DOHH2 (cell line): ENCODE measurements at regions not wholly inside any gene's neighbourhood (a gene's known extent, or its start where the extent isn't known, plus 50 kb on each side); places are given as distances from the start of the nearest gene placed in this dataset.

Source experiments
- H3F3A ChIP-seq: fragments of 200-600 bp; sonication (generic), shearing (Covaris generic); 2 replicates; pipeline ENCODE4 v1.6.0; 2016; ENCODE audit warnings: antibody characterized with exemption, mild to moderate bottlenecking; ENCODE audit not compliant: control insufficient read depth, insufficient read depth
- H3K27ac ChIP-seq: fragments of 200-600 bp; sonication (generic); 2 replicates; pipeline ENCODE4 v1.5.1; 2014; ENCODE audit warnings: low read depth, mild to moderate bottlenecking, low read length, moderate library complexity
- H3K27me3 ChIP-seq: fragments of 200-600 bp; sonication (generic); 2 replicates; pipeline ENCODE4 v1.6.1; 2014; ENCODE audit warnings: mild to moderate bottlenecking, low read length, mixed read lengths; ENCODE audit not compliant: control insufficient read depth
- H3K36me3 ChIP-seq: fragments of 200-600 bp; sonication (generic); 2 replicates; pipeline ENCODE4 v1.6.1; 2014; ENCODE audit warnings: mild to moderate bottlenecking, low read length, moderate library complexity, mixed read lengths; ENCODE audit not compliant: control insufficient read depth
- H3K4me1 ChIP-seq: fragments of 200-600 bp; sonication (generic); 2 replicates; pipeline ENCODE4 v1.6.1; 2014; ENCODE audit warnings: mild to moderate bottlenecking, low read length, mixed read lengths; ENCODE audit not compliant: control insufficient read depth
- H3K4me2 ChIP-seq: fragments of 200-600 bp; sonication (generic); 2 replicates; pipeline ENCODE4 v1.6.0; 2014; ENCODE audit warnings: mild to moderate bottlenecking, low read length, moderate library complexity
- H3K4me3 ChIP-seq: fragments of 200-600 bp; sonication (generic); 2 replicates; pipeline ENCODE4 v1.5.1; 2014; ENCODE audit warnings: mild to moderate bottlenecking, low read length, mixed read lengths
- H3K79me2 ChIP-seq: fragments of 200-600 bp; sonication (generic); 2 replicates; pipeline ENCODE4 v1.6.1; 2014; ENCODE audit warnings: mild to moderate bottlenecking, low read length, mixed read lengths; ENCODE audit not compliant: control insufficient read depth
- H3K9me2 ChIP-seq: fragments of 200-600 bp; sonication (generic); replicated peaks from 2 replicates; pipeline ENCODE4 v1.6.1; 2014; ENCODE audit warnings: mild to moderate bottlenecking, low read length, mixed read lengths; ENCODE audit not compliant: control insufficient read depth
- H3K9me3 ChIP-seq: fragments of 200-600 bp; sonication (generic); 2 replicates; pipeline ENCODE4 v1.6.1; 2014; ENCODE audit warnings: antibody characterized with exemption, low read length, mixed read lengths; ENCODE audit not compliant: control insufficient read depth, insufficient read depth
- H4K20me1 ChIP-seq: fragments of 200-600 bp; sonication (generic); 2 replicates; pipeline ENCODE4 v1.6.0; 2014; ENCODE audit warnings: low read depth, mild to moderate bottlenecking, antibody characterized with exemption, low read length, moderate library complexity; ENCODE audit not compliant: control insufficient read depth, insufficient read depth
- EZH2phosphoT487 ChIP-seq: fragments of 200-600 bp; sonication (generic); IDR thresholded peaks from 2 replicates; pipeline ENCODE4 v1.6.1; 2017; ENCODE audit warnings: borderline replicate concordance, mild to moderate bottlenecking, antibody characterized with exemption, low read length, moderate library complexity, mixed read lengths
- TF ChIP-seq, protein P1 (sequence below): fragments of 200-600 bp; sonication (generic); IDR thresholded peaks from one replicate; pipeline ENCODE4 v1.5.1; 2014; ENCODE audit warnings: antibody characterized with exemption, mild to moderate bottlenecking, low read depth, low read length; ENCODE audit not compliant: poor library complexity, severe bottlenecking

DNA sequence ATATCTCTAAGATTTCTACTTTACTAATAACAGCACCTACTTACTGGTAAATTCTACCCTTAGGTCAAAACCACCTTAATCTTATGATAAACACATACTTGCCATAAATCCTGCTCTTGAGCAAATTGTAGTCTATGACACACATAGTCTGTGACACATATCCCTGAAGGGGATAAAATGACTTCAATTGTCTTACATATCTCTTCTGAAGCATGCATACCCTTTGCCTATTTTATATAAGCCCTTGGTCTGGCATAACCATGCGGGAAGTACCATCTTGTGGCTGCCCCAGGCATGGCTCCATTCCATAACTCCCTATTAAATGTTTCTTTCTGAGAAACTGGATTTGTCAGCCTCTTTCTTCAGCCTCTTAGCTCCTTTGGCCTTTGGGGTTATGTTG lies 248.9 kb downstream of the SLC7A11 start:
- H3K79me2 ChIP-seq, result no peaks in the 10 kb centered on the region
- TF ChIP-seq, protein P1, sequence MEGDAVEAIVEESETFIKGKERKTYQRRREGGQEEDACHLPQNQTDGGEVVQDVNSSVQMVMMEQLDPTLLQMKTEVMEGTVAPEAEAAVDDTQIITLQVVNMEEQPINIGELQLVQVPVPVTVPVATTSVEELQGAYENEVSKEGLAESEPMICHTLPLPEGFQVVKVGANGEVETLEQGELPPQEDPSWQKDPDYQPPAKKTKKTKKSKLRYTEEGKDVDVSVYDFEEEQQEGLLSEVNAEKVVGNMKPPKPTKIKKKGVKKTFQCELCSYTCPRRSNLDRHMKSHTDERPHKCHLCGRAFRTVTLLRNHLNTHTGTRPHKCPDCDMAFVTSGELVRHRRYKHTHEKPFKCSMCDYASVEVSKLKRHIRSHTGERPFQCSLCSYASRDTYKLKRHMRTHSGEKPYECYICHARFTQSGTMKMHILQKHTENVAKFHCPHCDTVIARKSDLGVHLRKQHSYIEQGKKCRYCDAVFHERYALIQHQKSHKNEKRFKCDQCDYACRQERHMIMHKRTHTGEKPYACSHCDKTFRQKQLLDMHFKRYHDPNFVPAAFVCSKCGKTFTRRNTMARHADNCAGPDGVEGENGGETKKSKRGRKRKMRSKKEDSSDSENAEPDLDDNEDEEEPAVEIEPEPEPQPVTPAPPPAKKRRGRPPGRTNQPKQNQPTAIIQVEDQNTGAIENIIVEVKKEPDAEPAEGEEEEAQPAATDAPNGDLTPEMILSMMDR, result no peak
- TF ChIP-seq EZH2phosphoT487, result no peak
- H3K27me3 ChIP-seq, result no peaks in the 10 kb centered on the region
- H4K20me1 ChIP-seq, result no peaks in the 10 kb centered on the region
- H3K9me2 ChIP-seq, result no peaks in the 10 kb centered on the region
- no peak overlapping the region for H3K4me3 ChIP-seq
- no peak overlapping the region for H3K27ac ChIP-seq
- no peaks in the 10 kb centered on the region for H3K4me1 ChIP-seq
- H3K4me2 ChIP-seq, result no peak overlapping the region
- H3K36me3 ChIP-seq, result no peaks in the 10 kb centered on the region
- H3F3A ChIP-seq, result no peaks in the 10 kb centered on the region
- no peaks in the 10 kb centered on the region for H3K9me3 ChIP-seq

DNA sequence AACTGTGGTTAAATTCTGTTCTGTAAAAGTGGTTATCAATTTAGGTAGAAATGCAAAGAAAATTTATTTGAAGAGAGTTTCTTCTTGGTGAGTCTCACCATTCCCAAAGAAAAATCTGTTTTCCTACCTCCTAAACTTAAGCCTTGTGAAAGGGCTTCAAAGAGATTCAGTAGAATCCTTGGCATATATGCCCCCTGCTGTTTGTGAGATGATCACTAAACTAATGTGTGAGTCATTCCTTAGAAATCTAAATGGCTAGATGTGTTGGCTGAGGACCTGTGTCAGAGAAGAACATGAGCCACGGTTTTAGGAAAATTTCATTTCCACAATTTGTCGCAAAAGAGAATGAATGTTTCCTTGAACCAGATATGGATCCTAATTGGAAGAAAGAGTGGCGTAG lies 260.9 kb downstream of the SLC7A11 start:
- Histone ChIP-seq H3F3A (no peaks in the 10 kb centered on the region), H3K36me3 (no peaks in the 10 kb centered on the region), H3K4me1 (no peaks in the 10 kb centered on the region), H4K20me1 (no peaks in the 10 kb centered on the region), H3K79me2 (no peaks in the 10 kb centered on the region), H3K27ac (no peak overlapping the region), H3K4me2 (no peak overlapping the region), H3K27me3 (no peaks in the 10 kb centered on the region), H3K9me2 (no peaks in the 10 kb centered on the region), H3K9me3 (no peaks in the 10 kb centered on the region), H3K4me3 (no peak overlapping the region)
- TF ChIP-seq, protein P1, result no peak
- TF ChIP-seq EZH2phosphoT487, result no peak

DNA sequence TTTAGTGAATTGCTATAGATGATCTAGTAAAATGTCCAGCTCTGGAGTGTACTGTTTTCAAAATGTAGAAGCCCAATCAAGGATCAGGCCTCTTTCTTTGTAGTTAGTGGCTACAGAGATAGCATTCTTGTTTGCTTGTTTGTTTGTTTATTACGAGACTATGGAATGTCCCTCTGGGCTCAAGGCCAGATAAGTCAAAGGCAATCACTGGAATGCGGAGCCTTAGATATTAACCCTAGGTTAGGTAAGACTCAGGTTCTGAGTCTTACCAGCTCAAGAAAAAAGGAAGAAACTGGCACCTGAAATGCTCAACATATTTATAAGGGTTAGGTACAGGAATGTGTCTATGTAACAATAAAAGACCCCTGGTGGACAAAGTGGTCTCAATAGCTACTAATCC lies 261.5 kb downstream of the SLC7A11 start:
- no peak overlapping the region for H3K27ac ChIP-seq
- no peaks in the 10 kb centered on the region for H3K27me3 ChIP-seq
- no peaks in the 10 kb centered on the region for H3K36me3 ChIP-seq
- no peaks in the 10 kb centered on the region for H3F3A ChIP-seq
- H3K4me3 ChIP-seq, result no peak overlapping the region
- H3K4me1 ChIP-seq, result no peaks in the 10 kb centered on the region
- no peaks in the 10 kb centered on the region for H4K20me1 ChIP-seq
- no peaks in the 10 kb centered on the region for H3K9me2 ChIP-seq
- H3K79me2 ChIP-seq, result no peaks in the 10 kb centered on the region
- H3K4me2 ChIP-seq, result no peak overlapping the region
- H3K9me3 ChIP-seq, result no peaks in the 10 kb centered on the region
- no peak for TF ChIP-seq EZH2phosphoT487
- TF ChIP-seq, protein P1, result no peak

DNA sequence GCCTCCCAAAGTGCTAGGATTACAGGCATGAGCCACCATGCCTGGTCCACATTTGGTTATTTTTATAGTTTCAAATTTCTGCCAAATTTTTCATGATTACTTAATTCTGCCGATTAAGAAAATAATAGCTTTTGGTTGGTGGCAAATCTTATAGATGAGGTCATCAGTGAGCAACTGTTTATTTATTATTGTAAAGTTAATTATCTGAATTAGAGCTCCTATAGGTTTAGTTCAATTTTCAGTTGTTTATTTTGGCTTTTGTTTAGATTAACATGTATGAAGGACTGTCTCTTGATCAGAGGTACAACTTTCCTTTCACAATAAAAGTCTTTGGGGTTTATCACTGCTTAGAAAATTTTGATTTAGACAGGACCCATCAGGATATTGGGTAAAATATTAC lies 262.2 kb downstream of the SLC7A11 start:
- Histone ChIP-seq H3K4me3 (no peak overlapping the region), H3K9me3 (no peaks in the 10 kb centered on the region), H3K27ac (no peak overlapping the region), H3K36me3 (no peaks in the 10 kb centered on the region), H3K9me2 (no peaks in the 10 kb centered on the region), H3F3A (no peaks in the 10 kb centered on the region), H3K27me3 (no peaks in the 10 kb centered on the region), H3K4me2 (no peak overlapping the region), H4K20me1 (no peaks in the 10 kb centered on the region), H3K4me1 (no peaks in the 10 kb centered on the region), H3K79me2 (no peaks in the 10 kb centered on the region)
- TF ChIP-seq, protein P1, result no peak
- no peak for TF ChIP-seq EZH2phosphoT487
